Adipocyte (in vitro differentiated cells): ENCODE measurements at regions not wholly inside any gene's neighbourhood (a gene's known extent, or its start where the extent isn't known, plus 50 kb on each side); places are given as distances from the start of the nearest gene placed in this dataset.

Experiments
- DNase-seq: peaks from one replicate; pipeline ENCODE4 v3.0.0-alpha.2; 2015; ENCODE audit warnings: low read depth
- H3K27me3 ChIP-seq: replicated peaks from 2 replicates; pipeline ENCODE4 v1.7.0; 2013; ENCODE audit warnings: mild to moderate bottlenecking, low read length, moderate library complexity; ENCODE audit not compliant: control insufficient read depth, insufficient read depth
- H3K36me3 ChIP-seq: 2 replicates; pipeline ENCODE4 v1.7.0; 2013; ENCODE audit warnings: low read length, mild to moderate bottlenecking, moderate library complexity; ENCODE audit not compliant: control insufficient read depth, insufficient read depth, severe bottlenecking
- H3K4me1 ChIP-seq: 2 replicates; pipeline ENCODE4 v1.7.0; 2013; ENCODE audit warnings: mild to moderate bottlenecking, low read length, moderate library complexity; ENCODE audit not compliant: control insufficient read depth, insufficient read depth
- H3K4me3 ChIP-seq: 2 replicates; pipeline ENCODE4 v1.7.0; 2013; ENCODE audit warnings: mild to moderate bottlenecking, low read length, moderate library complexity
- H3K9ac ChIP-seq: 2 replicates; pipeline ENCODE4 v1.7.0; 2013; ENCODE audit warnings: mild to moderate bottlenecking, low read length, moderate library complexity
- H3K9me3 ChIP-seq: 2 replicates; pipeline ENCODE4 v1.7.0; 2013; ENCODE audit warnings: mild to moderate bottlenecking, low read length, moderate library complexity; ENCODE audit not compliant: control insufficient read depth

DNA sequence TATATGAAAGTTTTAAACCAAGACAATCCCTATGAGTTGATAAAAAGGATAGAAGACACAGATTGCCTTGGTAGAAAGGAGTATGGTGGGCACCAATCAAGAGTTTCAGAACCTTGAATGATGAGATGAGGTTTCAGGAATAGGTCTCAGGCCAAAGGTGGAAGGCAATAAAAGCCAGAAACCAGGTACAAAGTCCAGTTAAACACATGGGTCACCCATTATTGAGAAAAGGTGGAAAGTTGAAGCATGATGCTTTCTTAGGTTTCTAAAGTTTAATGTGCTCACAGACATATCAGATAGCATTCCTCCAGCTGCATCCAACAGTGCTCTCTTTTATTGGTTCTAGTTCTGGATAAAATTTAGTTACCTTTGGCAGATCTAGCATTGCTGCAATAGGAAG lies 950.8 kb upstream of the SOX9 start:
- Histone ChIP-seq H3K27me3 (peaks cover 7% of the 10 kb centered on the region), H3K9me3 (no peaks in the 10 kb centered on the region), H3K9ac (no peak overlapping the region), H3K4me1 (no peaks in the 10 kb centered on the region), H3K4me3 (no peak overlapping the region), H3K36me3 (no peaks in the 10 kb centered on the region)
- no peak for DNase-seq

DNA sequence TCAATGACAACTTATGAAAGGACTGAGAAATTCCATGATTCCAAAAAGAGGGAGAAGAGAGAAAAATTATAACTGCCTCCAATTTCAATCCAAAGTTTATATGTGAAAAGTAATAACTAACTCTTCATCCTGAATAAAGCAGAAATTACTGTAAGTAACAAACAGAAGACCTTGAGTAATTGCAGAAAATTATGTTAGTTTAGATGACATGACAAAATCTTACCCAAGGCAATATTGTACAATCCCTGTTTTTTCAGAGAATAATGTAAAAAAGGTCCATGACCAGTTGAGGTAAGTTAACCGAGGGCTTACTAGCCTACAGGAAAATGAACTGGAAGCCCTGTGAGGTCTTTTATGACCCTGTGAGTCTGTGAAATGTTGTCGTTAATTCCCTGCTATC lies 949.5 kb upstream of the SOX9 start:
- Histone ChIP-seq H3K9ac (no peak overlapping the region), H3K36me3 (no peaks in the 10 kb centered on the region), H3K27me3 (peaks cover 7% of the 10 kb centered on the region), H3K9me3 (no peaks in the 10 kb centered on the region), H3K4me3 (no peak overlapping the region), H3K4me1 (no peaks in the 10 kb centered on the region)
- DNase-seq: no peak

- Histone ChIP-seq H3K4me1 (no peaks in the 10 kb centered on the region), H3K36me3 (no peaks in the 10 kb centered on the region), H3K9me3 (no peaks in the 10 kb centered on the region), H3K27me3 (no peaks in the 10 kb centered on the region), H3K4me3 (no peak overlapping the region), H3K9ac (no peak overlapping the region)
- no peak for DNase-seq
These were observed 946.8 kb upstream of the SOX9 start for GRCh38 chr17:71173991-71174390.

DNA sequence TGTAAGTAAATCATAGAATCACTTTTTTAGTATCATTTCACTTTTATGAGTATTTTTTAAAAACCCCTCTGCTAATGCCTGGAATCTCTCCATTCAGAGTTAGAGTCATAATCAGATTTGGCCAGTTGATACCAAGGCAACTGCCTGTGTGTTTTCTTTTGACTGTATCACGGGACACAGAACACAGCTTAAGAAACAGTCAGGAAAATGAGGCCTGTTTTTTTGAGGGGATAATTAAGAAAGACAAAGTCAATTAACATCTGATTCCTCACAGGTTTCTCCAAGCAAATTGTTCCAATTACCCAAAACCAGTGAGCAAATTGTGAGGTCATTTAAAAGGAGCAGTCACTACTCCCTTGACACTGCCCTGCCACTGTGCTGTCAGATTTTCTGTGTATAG lies 944.5 kb upstream of the SOX9 start:
- H3K36me3 ChIP-seq: no peaks in the 10 kb centered on the region
- no peak overlapping the region for H3K4me3 ChIP-seq
- no peaks in the 10 kb centered on the region for H3K27me3 ChIP-seq
- no peak for DNase-seq
- no peak overlapping the region for H3K9ac ChIP-seq
- no peaks in the 10 kb centered on the region for H3K9me3 ChIP-seq
- H3K4me1 ChIP-seq: peaks cover 7% of the 10 kb centered on the region

- no peak overlapping the region for H3K4me3 ChIP-seq
- no peak overlapping the region for H3K9ac ChIP-seq
- no peaks in the 10 kb centered on the region for H3K9me3 ChIP-seq
- H3K36me3 ChIP-seq: no peaks in the 10 kb centered on the region
- H3K27me3 ChIP-seq: no peaks in the 10 kb centered on the region
- no peak for DNase-seq
- peaks cover 7% of the 10 kb centered on the region for H3K4me1 ChIP-seq
These were observed 943.8 kb upstream of the SOX9 start for GRCh38 chr17:71176928-71177443.

GRCh38 chr17:71180801-71181385 lies 939.9 kb upstream of the SOX9 start:
- Histone ChIP-seq H3K9me3 (no peaks in the 10 kb centered on the region), H3K4me3 (no peak overlapping the region), H3K4me1 (peaks cover 17% of the 10 kb centered on the region), H3K36me3 (no peaks in the 10 kb centered on the region), H3K27me3 (no peaks in the 10 kb centered on the region), H3K9ac (no peak overlapping the region)
- DNase-seq: no peak

GRCh38 chr17:71183066-71183660 lies 937.7 kb upstream of the SOX9 start:
- H3K9me3 ChIP-seq: no peaks in the 10 kb centered on the region
- no peaks in the 10 kb centered on the region for H3K27me3 ChIP-seq
- no peak overlapping the region for H3K4me3 ChIP-seq
- H3K36me3 ChIP-seq: no peaks in the 10 kb centered on the region
- peaks cover 17% of the 10 kb centered on the region for H3K4me1 ChIP-seq
- DNase-seq: no peak
- no peak overlapping the region for H3K9ac ChIP-seq

- no peak for DNase-seq
These were observed 936.1 kb upstream of the SOX9 start for GRCh38 chr17:71184716-71185115.

DNA sequence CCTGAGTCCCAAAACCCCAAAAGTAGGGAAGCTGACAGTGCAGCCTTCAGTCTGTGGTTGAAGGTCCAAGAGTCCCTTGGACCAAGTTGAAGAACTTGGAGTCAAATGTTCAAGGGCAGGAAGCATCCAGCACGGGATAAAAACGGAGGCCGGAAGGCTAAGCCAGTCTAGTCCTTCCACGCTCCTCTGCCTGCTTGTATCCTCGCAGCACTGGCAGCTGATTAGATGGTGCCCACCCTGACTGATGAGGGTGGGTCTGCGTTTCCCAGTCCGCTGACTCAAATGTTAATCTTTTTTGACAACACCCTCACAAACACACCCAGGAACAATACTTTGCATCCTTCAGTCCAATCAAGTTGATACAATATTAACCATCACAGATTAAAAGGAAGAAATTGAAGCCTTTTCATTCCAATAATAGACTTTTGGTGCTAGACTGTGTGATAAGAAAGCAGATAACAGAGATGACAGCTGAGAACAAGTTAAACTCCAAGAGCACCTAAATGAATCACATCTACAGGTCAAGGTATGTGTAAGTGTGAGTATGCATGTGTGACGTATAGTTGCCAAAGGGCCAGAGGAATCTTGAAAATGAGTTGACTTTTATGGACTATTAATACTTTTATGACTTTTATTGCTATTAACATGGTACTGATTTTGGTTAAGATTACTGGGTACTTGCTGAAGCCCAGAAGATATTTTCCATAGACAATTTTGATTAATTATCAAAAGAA lies 933.5 kb upstream of the SOX9 start:
- Histone ChIP-seq H3K4me1 (peaks cover 25% of the 10 kb centered on the region), H3K9me3 (no peaks in the 10 kb centered on the region), H3K27me3 (no peaks in the 10 kb centered on the region), H3K36me3 (no peaks in the 10 kb centered on the region), H3K4me3 (no peak overlapping the region), H3K9ac (no peak overlapping the region)
- DNase-seq: no peak

More at GRCh38 chr17:71184716-71185115, 936.1 kb upstream of the SOX9 start:
- no peak overlapping the region for H3K9ac ChIP-seq
- no peaks in the 10 kb centered on the region for H3K27me3 ChIP-seq
- no peaks in the 10 kb centered on the region for H3K9me3 ChIP-seq
- H3K4me1 ChIP-seq: peaks cover 31% of the 10 kb centered on the region
- no peaks in the 10 kb centered on the region for H3K36me3 ChIP-seq
- no peak overlapping the region for H3K4me3 ChIP-seq

DNA sequence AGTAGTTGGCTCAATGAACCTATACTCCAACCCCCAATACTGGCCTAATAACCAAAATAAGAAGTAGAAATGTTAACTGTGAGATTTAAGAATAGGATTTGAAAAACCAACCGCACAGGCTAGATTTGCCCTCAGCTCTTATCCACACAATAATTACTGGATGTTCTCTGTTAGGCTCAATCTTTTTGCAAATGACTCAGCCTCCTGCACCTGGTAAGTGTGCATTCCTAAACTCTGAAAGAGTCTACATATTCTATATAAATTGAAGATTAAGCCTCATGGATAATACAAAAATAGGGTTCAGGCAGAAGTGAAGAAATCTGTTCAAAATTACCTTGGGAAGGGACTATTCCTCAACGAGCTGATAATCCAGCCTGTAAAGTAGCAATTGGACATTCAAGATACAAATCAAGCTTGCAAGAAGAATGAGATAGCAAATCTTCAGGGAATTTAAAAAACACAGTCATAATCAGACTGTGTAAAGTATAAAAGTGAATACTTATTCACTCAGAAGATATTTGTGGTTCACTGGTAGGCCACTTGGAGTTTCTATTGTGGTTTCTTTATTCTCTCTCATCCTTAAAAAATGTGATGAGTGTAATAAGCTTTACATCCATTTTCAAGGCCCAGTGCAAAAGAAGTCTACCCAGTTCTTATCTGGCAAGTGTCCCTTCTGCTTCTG lies 931.9 kb upstream of the SOX9 start:
- peak; percentile 3 for DNase-seq
- H3K36me3 ChIP-seq: no peaks in the 10 kb centered on the region

DNA sequence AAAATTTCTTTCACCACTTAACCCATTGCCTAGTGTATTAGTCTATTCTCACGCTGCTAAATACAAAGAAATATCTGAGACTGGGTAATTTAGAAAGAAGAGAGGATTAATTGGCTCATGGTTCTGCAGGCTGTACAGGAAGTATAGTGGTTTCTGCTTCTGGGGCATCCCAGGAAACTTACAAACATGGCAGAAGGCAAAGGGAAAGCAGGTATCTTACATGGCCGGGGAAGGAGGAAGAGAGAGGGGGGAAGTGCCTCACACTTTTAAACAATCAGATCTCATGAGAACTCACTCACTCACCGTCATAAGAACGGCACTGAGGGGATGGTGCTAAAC lies 931.4 kb upstream of the SOX9 start:
- Histone ChIP-seq H3K9me3 (no peaks in the 10 kb centered on the region), H3K4me1 (peaks cover 22% of the 10 kb centered on the region), H3K36me3 (no peaks in the 10 kb centered on the region), H3K27me3 (no peaks in the 10 kb centered on the region), H3K9ac (no peak overlapping the region), H3K4me3 (no peak overlapping the region)
- no peak for DNase-seq

More for the DNA sequence above, 931.9 kb upstream of the SOX9 start:
- H3K4me3 ChIP-seq: no peak overlapping the region
- peaks cover 25% of the 10 kb centered on the region for H3K4me1 ChIP-seq
- no peak overlapping the region for H3K9ac ChIP-seq
- no peaks in the 10 kb centered on the region for H3K27me3 ChIP-seq
- H3K9me3 ChIP-seq: no peaks in the 10 kb centered on the region
